Stimulated activated CD8-positive, alpha-beta memory T cell treated with anti-CD3 and anti-CD28 coated beads, Interleukin-4, amount 100 ng/mL, for 24 hours (primary cell): ENCODE measurements at regions not wholly inside any gene's neighbourhood (a gene's known extent, or its start where the extent isn't known, plus 50 kb on each side); places are given as distances from the start of the nearest gene placed in this dataset.
"Not testable (repeated sequence)": the region's sequence is repeated elsewhere in the genome, so short reads cannot be mapped to it uniquely, and the experiment has no call there.

ENCODE experiments used
- DNase-seq: peaks from one replicate; pipeline ENCODE4 v3.0.0-alpha.2; 2020; ENCODE audit warnings: low read depth

DNA sequence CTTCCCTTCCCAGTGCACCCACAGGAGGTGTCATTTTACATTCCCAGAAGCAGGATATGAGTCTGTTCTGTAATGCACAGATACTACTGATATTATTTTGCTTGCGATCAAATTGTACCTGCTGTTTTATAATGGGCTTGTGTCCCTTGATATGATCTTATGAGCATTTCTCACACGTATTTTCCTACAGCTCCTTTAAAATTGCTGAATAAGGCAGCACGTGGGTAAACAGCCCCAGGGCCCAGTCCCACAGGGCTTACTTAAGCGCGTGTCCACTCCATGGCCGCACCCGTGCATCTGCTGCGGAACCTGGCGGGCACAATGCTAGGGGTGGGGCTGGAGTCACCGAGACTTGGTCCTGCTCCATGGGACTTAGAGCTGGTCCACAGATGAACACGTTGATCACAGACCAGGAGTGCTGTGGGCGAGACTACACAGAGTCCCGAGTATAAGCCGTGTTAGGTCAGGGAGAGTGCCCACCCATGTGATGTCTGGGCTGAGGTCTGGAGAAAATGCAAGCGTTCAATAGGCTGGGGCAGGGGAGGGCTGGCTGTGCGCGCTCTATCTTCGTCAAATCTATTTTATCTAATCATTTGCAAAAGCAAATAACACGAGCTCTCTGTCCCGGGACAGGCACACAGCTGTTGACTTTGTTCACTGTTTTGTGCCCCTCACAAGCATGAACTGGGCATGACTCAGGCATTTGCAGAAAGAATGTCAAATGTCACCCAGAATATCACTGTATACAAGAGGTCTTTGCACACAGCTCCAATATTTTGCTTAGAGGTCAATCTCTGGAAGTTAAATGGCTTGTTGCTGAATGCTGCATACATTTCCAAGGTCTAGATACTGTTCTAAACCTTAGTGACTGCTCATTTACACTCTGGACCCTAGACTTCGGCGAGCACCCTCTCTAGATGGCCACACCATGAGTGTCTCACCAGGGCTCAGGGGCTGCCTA, 119.3 kb downstream of the CRYAA start:
- no peak for DNase-seq

DNA sequence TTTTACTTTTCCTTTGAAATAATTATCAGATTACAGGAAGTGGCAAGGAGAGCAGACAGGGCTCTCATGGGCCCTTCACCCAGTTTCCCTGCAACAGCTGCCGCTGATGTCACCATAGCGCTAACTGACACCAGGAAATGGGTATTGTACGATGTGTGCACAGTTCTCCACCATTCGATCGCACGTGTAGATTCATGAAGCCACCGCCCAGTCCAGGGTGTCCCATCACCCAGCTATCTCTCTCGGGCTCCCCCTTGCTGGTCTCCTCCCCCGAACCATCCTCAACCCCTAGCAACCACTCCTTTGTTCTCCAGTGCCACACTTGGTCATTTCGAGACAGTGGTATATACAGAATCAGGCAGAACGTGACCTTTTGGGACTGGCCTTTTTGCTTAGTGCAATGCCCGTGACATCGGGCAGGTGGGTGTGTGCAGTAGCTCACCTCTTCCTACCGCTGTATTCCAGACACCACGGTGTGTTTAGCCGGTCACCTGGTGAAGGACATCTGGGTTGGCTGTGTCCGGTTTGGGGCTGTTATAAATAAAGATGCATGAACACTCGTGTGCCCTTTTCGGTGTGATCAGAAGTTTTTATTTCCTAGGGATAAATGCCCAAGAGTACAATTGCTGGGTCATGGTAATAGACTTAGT, 118.4 kb downstream of the CRYAA start:
- DNase-seq: no peak

DNA sequence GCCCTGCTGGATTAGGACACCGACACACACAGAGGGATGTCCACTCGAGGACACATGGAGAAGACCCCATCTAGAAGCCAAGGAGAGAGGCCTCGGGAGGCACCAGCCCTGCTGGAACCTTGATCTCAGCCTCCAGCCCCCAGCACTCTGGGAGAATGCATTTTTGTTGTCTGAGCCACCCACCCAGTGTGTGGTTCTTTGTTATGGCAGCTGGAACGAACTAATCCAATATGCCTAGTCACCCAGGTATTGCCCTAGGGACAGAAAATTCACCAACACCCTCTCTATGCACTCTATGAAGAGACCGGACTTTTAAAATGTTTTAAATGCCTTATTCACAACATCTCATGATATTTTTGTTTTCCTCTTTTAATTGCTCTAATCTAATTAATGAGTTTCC, 117.4 kb downstream of the CRYAA start:
- no peak for DNase-seq

DNA sequence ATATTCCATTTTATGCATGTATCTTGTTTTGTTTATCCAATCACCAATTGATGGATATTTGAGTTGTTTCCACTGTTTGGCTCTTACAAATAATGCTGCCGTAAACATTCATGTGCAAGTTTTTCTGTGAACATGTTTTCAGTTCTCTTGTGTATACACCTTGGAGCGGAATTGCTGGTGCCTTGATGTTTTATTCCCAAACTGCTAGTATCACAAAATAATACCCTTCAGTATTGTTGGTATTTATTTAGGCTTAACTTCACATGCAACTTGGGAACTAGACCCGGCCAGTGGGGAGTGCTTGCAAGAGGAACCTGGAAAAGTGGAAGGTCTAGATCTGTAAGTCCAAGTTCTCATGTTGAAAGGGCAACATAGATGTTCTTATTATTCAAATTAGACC, 115.9 kb downstream of the CRYAA start:
- no peak for DNase-seq

DNA sequence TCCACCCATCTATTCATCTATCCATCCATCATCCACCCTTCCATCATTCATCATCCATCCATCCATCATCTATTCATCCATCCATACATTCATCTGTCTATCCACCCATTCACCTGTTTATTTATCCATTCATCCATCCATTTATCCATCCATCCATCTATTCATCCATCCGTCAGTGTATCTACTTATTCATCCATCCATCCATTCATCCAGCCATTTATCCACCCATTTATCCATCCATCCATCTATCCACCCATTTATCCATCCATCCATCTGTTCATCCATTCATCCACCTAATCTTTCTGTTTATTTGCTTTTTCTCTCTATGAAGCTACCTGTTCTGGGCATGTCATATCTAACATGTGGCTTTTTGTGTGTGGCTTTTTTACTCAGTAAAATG, 115.4 kb downstream of the CRYAA start:
- DNase-seq: no peak

DNA sequence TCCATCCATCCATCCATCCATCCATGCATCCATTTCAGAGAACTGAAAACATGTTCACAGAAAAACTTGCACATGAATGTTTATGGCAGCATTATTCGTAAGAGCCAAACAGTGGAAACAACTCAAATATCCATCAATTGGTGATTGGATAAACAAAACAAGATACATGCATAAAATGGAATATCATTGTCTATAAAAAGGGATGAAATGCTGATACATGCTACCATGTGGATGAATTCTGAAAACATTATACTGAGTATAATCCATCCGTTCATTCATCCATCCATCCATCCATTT, 115.1 kb downstream of the CRYAA start:
- not testable (repeated sequence) for DNase-seq

DNA sequence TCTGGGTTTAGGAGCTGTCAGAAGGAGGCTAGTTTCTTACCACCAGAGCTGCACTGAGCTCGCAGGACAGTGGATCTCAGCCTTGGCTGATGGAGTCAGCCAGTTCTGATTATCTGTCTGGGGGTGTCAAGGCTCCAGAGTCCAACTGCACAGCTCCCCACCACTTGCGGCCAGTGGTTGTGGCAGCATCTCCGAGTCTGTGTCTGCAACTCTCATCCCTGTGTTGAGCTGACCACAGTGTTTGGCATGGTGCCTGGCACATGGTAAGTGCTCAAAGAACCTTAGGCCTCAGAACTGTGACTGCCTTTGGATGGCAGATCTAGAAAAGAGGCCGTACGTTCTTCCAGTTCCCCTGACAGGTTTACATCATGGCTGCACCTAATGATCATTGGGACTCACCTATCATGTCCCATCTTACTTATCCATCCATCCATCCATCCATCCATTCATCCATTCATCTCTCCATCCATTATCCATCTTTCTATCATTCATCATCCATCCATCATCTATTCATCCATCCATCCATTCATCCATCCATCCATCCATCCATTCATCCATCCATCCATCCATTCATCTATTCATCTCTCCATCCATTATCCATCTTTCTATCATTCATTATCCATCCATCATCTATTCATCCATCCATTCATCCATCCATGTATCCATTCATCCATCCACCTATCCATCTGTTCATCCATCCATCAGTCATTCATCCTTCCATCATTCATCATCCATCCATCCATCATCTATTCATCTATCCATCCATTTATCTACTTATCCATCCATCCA, 114.5 kb downstream of the CRYAA start:
- no peak for DNase-seq

DNA sequence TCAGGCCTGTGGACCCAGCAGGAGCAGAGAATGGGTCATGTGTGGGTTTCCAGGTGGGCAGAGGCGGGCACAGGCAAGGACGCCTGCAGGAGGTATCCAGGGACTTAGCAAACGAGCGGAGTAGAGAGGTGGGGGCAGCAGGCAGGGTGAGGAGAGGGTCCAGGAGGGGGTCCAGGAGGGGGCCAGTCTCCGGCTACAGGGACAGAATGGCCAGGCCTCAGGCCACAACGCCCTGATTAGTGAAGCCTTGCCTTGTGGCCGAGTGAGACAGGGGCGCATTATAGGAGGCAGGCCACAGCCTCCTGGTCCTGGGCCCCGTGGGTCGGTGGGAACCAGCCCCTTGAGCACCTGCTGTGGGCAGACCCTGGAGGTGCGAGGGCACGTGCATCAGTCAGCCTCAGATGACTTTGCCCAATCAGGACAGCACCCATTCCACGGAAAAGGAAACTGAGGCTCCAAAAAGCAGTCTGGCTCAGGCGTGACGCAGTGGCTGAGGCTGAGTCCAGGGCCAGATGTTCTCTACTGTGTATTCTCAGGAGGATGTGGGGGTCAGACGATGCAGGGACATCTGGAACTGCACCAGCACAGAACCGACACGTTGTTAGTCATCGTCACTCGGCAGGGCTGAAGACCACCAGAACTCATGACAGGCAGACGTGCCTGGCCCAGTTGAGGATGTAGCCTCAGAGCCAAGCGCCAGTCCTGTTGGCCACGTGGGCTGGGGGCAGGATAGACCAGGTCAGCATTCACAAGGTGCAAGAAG, 113.7 kb downstream of the CRYAA start:
- no peak for DNase-seq

DNA sequence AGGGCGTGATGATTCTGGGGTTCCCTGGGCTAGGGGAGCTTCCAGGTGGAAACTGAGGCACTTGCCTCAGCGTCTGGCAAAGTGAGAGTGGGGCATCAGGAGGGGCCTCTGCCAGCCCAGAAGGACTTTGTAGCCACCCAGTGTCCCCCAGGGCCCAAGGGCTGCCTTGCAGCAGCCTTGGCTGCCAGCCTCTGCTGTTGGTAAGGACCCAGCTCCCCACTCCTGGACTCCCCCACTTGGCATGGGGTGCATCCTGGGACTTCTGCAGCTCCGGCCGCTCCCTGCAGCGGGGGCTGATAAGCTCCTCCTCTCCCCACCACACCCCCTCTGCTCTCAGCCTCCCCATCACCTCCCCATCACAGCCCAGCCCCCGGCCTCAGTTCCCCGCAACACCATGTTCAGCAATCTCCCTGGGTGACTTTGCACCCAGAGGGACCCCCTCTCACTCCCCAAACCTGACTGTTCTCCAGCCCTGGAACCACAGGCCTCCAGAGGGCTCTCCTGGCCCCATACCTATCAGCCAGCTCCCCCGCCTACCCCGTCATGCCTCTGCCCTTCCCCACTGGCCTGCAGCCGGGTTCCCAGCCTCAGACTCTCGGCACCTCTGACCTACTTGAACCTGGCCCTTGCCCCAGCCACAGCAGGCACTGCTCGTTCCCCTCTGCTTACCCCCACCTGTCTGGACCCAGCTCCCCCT, 113.0 kb downstream of the CRYAA start:
- DNase-seq: no peak

DNA sequence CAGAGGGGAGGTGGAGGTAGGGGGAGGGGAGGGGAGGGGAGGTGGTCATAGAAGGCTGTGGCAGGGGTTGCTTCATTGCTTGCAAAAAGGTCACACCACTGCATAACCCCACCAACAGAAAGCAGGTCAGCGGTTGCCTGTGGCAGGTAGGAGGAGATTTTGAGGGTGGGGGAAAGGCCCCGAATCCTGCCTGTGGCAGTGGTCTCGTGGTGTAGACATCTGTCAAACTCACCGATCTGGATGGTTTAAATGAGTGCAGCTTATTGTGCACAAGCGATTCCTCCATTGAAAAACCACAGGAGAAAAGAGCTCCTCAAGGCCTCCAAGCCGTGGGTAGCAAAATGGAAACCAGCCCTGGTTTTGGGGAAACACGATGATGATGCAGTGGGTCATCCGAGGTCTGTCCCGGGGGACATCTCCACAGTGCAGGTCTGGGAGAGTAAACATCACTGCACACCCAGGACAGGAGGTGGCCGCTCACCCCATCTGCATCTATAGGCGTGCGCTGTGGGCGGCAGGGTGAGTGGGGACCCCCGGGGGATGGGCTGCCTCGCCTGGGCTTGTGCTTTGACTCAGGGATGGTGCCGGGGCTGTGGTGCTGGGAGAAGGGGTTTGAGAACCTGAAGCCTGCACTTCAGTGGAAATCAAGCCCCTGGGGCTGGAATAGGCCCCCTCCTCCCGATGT, 112.3 kb downstream of the CRYAA start:
- DNase-seq: no peak

DNA sequence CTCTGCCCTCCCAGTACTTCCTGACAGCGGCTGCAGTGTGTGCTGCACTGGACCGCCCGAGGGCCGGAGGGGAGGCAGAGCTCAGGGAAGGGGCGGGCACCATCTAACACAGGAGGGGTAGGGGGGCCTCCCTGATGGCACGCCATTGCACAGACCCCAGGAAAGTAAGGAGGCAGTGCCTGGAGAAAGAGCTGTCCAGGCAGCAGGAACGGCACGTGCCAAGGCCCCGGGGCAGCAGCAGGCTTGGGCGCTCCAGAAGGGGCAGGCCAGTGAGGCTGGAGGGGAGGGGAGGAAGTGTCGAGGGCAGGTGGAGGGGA, 110.7 kb downstream of the CRYAA start:
- no peak for DNase-seq

DNA sequence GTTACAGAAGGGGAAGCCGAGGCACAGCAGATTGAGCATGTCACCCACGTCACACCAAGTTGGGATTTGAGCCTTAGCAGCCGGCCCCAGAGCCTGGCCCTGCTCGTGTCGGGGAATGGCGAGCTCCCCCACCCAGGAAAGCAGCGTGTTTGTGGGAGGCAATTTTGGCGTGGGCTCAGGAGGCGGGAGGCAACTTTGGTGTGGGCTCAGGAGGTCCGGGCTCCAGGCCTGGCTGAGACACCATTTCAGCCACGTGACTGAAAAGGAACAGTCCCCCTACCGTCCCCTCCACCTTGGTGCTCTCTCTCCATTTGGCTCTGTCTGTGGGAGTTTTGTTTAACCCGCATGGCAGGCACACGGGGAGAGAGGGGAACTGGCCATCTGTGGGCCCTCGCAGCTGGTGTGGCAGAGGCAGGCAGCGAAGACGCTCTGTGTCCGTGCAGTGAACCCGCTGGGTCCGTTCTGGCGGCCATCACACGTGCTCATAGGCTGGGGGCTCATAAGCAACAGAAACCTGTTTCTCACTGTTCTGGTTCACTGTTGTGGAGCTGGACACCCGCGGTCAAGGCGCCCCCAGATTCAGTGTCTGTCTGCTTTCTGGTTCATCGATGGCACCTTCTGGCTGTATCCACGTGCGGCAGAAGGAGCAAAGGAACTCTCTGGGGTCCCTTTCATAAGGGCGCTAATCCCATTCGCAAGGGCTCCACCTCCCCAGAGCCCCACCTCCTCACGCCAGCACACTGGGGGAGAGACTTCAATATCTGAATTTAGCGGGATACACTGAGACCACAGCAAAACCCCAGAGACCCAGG, 110.2 kb downstream of the CRYAA start:
- DNase-seq: no peak

DNA sequence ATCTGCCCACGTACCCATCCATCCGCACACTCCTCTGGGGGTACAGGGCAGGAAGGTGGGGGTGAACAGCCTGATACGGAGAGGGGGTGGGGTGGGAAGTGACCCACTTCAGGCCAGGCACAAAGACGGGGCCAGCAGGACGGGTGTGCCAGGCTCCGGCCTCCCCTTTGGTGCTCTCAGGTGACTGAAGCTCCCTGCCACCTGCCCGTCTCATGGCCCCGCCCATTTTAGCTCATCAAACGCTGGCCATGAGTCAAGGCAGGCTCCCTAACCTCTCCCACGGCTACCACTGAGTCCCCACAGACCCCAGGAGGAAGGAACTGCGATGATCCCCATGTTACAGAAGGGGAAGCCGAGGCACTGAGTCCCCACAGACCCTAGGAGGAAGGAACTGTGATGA, 109.6 kb downstream of the CRYAA start:
- no peak for DNase-seq

DNA sequence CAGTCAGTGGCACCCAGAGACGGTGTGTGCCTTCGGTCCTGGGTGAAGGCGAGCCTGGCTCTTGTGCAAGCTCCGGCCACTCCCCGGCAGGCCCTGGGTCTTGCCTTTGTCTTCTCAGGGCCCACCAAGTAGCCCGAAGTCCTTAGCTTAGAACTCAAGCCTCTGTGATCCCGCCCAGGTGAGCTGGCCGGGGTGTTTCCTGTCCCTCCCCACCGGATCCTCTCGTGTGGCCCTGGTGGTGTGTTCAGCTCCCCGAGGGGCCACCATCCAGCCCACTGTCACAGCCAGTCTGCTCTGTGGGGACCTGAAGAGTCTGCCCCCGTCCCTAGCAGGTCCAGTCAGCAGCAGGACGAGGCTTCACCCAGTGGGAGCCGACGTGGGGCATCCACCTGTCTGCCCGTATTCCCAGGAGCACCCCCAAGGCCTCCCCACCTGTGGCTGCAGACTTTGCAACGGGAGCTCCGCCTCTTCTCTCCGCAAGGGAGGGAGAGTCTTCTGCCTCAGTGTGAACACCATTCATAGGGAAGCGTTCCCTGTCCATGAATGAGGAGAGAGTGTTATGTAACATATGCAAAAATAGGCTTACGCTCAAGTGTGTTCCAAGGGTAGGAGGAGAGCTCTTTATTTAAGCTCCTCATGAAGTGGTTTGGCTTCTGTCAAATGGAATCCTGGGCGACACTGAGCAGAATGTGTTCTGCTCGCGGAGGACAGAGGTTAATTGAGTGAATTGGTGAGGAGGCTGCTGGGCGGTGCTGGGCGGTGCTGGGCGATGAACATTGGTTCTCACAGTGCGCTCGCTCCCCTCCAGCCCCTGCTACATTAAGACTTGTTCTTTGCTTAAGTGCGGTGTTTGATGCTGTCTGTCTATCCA, 108.9 kb downstream of the CRYAA start:
- DNase-seq: no peak

DNA sequence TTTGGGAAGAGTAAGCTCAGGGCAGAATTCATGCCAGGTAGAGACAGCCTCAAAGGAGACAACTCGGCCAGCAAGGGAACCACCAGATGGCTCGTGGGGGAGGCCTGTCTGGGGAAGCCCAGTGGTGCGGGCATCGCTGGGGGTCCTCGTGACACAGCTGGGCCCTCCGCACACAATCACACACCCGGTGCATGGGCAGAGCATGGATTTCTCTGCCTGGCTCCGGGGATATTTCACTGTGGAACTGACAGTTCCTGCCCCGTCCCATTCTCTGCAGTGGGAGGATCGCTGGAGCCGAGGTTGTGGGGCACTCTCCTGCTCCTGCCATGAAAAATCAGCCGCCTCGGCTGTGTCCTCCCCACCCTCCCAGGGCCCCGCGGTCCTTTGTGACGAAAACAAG, 108.0 kb downstream of the CRYAA start:
- DNase-seq: no peak

DNA sequence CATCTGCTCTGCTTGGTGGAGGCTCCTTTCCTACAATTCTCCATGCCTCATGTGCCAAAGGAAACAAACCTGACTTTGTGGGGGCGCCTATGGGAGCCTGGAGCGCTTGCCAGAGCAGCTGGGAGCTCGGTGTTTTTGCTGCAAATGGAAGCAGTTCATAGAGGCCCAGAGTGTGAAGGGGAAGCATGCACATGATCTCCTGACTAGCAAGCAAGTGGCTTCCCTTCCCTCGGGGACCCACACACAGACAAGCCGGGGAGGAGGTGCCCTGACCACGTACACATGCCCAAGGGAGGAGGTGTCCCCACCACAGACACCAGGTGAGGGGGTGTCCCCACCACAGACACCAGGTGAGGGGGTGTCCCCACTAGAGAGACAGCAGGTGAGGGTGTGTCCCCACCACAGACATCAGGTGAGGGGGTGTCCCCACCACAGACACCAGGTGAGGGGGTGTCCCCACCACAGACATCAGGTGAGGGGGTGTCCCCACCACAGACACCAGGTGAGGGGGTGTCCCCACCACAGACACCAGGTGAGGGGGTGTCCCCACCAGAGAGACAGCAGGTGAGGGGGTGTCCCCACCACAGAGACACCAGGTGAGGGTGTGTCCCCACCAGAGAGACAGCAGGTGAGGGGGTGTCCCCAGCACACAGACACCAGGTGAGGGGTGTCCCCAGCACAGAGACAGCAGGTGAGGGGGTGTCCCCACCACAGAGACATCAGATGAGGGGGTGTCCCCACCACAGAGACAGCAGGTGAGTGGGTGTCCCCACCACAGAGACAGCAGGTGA, 106.8 kb downstream of the CRYAA start:
- DNase-seq: no peak

DNA sequence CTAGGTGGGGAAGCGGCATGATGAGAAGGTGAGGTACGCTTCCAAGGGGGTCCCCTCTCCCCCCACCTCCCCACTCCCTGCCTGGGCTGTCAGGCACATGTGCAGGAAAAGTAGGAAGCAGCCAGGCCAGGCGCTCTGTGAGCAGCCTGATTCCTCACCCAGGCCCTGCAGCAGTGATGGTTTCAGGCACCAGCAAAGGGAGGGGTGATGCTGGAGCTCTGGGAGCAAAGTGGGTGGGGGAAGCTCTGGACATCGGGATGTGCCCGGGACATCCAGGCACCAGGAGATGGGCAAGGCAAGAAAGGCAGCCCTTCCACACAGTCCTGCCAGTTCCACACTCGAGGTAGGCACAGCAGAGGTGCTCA, 106.1 kb downstream of the CRYAA start:
- no peak for DNase-seq
